HEK293T (cell line): ENCODE measurements at regions not wholly inside any gene's neighbourhood (a gene's known extent, or its start where the extent isn't known, plus 50 kb on each side); places are given as distances from the start of the nearest gene placed in this dataset.

Experiments
- FOXM1 ChIP-seq: fragments of 450-650 bp; IDR thresholded peaks from 2 replicates; pipeline ENCODE4 v1.6.1; 2017; ENCODE audit warnings: mild to moderate bottlenecking, borderline replicate concordance
- NFRKB ChIP-seq: fragments of 450-650 bp; IDR thresholded peaks from 2 replicates; pipeline ENCODE4 v1.6.1; 2016; ENCODE audit warnings: mild to moderate bottlenecking, moderate library complexity
- SP1 ChIP-seq: fragments of 450-650 bp; IDR thresholded peaks from 2 replicates; pipeline ENCODE4 v1.6.1; 2017

DNA sequence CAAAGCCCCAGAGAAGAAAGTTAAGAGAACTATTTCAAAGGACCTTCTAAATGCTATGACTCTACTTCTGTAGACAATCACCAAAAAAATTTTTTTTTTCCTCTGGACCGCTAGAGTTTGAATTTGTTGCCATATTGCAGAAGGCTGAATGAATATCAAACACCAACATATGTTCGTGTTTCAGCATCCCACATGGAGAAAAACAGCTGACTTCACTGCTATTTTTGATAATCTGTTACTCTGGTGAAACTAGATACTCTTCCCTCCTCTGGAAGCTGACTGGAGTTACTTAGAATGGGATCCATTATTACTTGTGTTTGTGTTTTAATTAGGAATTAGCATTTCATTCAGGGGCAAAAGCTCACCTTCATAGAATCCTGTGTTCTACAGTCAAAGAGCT, 447.0 kb downstream of the AASDHPPT start:
- no peak for TF ChIP-seq FOXM1
- TF ChIP-seq SP1 = no peak
- no peak for TF ChIP-seq NFRKB
